Right forelimb (tissue), 1 donor: ENCODE measurements at regions not wholly inside any gene's neighbourhood (a gene's known extent, or its start where the extent isn't known, plus 50 kb on each side); places are given as distances from the start of the nearest gene placed in this dataset.
A peak's percentile ranks its signal among the peaks of the same experiment; 100 is the strongest.

ENCODE experiments used
- DNase-seq: peaks from one replicate; pipeline ENCODE4 v3.0.0-alpha.2; 2018

GRCh38 chr3:106805625-106806024 lies 571.6 kb upstream of the CCDC54 start:
- DNase-seq: no peak

- DNase-seq: no peak
Measured at GRCh38 chr3:106806964-106807363, 570.3 kb upstream of the CCDC54 start.

GRCh38 chr3:106809041-106809440 lies 568.2 kb upstream of the CCDC54 start:
- DNase-seq: no peak

- DNase-seq: no peak
Measured at GRCh38 chr3:106809623-106810299, 567.5 kb upstream of the CCDC54 start.

- no peak for DNase-seq
Measured at GRCh38 chr3:106810300-106810875, 566.9 kb upstream of the CCDC54 start.

- DNase-seq: no peak
Measured at GRCh38 chr3:106811376-106811775, 565.9 kb upstream of the CCDC54 start.

GRCh38 chr3:106813742-106814141 lies 563.5 kb upstream of the CCDC54 start:
- no peak for DNase-seq

GRCh38 chr3:106814231-106814630 lies 563.0 kb upstream of the CCDC54 start:
- DNase-seq: peak; percentile 70

GRCh38 chr3:106816838-106817237 lies 560.4 kb upstream of the CCDC54 start:
- no peak for DNase-seq

- DNase-seq: no peak
Measured at GRCh38 chr3:106817706-106818105, 559.5 kb upstream of the CCDC54 start.

GRCh38 chr3:106819440-106819839 lies 557.8 kb upstream of the CCDC54 start:
- DNase-seq: no peak

- DNase-seq: no peak
Measured at GRCh38 chr3:106820726-106821362, 556.4 kb upstream of the CCDC54 start.

- DNase-seq: no peak
Measured at GRCh38 chr3:106821801-106822200, 555.4 kb upstream of the CCDC54 start.

GRCh38 chr3:106822204-106822603 lies 555.0 kb upstream of the CCDC54 start:
- no peak for DNase-seq

- DNase-seq: no peak
Measured at GRCh38 chr3:106823701-106824100, 553.5 kb upstream of the CCDC54 start.

- no peak for DNase-seq
Measured at GRCh38 chr3:106824856-106825255, 552.4 kb upstream of the CCDC54 start.

- DNase-seq: no peak
Measured at GRCh38 chr3:106825962-106826605, 551.2 kb upstream of the CCDC54 start.

GRCh38 chr3:106826791-106827311 lies 550.4 kb upstream of the CCDC54 start:
- DNase-seq: no peak

- no peak for DNase-seq
Measured at GRCh38 chr3:106827515-106828213, 549.6 kb upstream of the CCDC54 start.

GRCh38 chr3:106829206-106829605 lies 548.0 kb upstream of the CCDC54 start:
- DNase-seq: no peak

GRCh38 chr3:106830334-106830733 lies 546.9 kb upstream of the CCDC54 start:
- DNase-seq: no peak

GRCh38 chr3:106836906-106837305 lies 540.3 kb upstream of the CCDC54 start:
- DNase-seq: no peak

GRCh38 chr3:106837616-106838015 lies 539.6 kb upstream of the CCDC54 start:
- no peak for DNase-seq
